ENCODE measurements at regions not wholly inside any gene's neighbourhood (a gene's known extent, or its start where the extent isn't known, plus 50 kb on each side); places are given as distances from the start of the nearest gene placed in this dataset.
"Not testable (repeated sequence)": the region's sequence is repeated elsewhere in the genome, so short reads cannot be mapped to it uniquely, and the experiment has no call there.

DNA sequence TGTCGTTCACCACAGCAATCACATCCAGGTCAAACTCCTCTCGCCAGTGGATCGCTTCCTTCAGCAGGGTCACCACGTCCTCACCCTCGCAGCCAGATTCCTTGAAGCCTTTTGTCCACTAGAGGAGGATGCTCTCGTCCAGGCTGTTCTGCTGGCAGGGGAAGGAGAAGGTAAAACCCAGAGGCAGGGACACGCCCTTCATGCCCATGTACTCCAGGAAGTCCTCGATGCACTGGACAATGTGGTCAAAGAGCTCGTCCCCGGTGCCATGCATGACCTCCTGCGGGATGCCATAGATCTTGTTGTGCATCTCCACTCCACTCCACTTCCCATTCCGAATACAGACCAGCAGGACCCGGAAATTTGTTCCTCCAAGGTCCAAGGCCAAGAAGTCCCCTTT, 152.4 kb downstream of the TENT5D start:
- no peak for TF ChIP-seq SUZ12 (IDR thresholded peaks at IDR 0.05)
- no peak for TF ChIP-seq L3MBTL2 (conservative IDR thresholded peaks at IDR 0.05)
- no peak for TF ChIP-seq TARDBP (IDR thresholded peaks at IDR 0.05)
- TF ChIP-seq FOXM1 (IDR thresholded peaks at IDR 0.05; ENCODE audit: borderline replicate concordance), result no peak
- POLR2A ChIA-PET, result no interaction called here

DNA sequence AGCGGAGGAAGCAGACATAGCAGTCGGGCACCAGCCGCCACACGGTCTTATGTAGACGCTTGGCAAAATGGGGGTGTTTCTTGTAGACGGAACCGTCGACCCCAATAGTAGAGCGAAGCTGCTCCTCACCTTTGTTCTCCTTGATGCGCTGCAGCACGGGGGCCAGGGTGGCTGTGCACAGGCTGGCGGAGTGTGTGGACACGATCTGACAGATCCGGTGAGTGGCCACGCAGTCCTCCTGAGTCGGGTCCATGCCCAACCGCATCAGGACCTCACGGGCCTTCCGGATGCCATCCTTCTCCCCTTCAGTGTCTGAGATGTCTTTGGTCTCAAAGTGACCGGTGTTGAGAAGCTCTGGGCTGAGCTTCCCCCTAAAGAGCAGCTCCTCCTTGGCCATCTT, 153.0 kb downstream of the TENT5D start:
- POLR2A ChIA-PET, result no interaction called here
- TF ChIP-seq HDGF (IDR thresholded peaks at IDR 0.05; ENCODE audit: borderline replicate concordance) (no peak), LEF1 (IDR thresholded peaks at IDR 0.05; ENCODE audit: borderline replicate concordance) (no peak), CTBP1 (IDR thresholded peaks at IDR 0.05; ENCODE audit: borderline replicate concordance) (no peak), ELF4 (IDR thresholded peaks at IDR 0.05) (no peak), FOXK2 (IDR thresholded peaks at IDR 0.05) (no peak), NFRKB (IDR thresholded peaks at IDR 0.05) (no peak), ZNF384 (IDR thresholded peaks at IDR 0.05) (no peak), FOXA1 (IDR thresholded peaks at IDR 0.05) (no peak)
- CTCF ChIA-PET, result no interaction called here
- no peak for DNase-seq (ENCODE audit: extremely low spot score)

More for the DNA sequence above, 152.4 kb downstream of the TENT5D start:
- no peak for DNase-seq (ENCODE audit: extremely low spot score)
- CTCF ChIA-PET, result no interaction called here

DNA sequence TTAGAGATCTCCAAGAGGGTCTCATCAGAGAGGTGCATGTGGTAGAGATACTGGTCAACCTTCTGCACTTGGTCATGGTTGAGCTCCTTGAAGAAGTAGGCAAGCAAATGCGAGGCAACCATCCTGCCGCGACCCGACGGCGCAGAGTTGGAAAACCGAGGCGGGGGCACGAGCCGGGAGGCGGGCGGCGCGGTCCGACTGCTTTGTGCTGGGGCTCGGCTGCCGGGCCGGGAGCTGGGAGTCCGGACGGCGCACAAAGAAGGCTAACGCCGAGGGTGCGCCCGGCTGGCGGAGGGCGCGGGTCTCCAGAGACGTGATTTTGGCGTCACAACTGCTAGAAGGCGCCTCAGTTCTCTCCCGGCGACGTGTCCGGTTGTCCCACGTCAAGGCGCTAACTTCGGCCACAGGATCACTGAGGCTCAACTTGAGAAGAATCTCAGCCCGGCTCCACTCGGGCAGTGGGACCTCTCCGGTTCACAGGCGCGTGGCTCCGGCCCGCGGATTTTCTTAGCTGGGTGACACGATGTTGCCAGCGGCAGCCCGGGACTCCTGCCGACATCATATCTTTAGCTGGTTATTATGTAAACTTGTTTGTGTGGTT, 154.3 kb downstream of the TENT5D start:
- POLR2A ChIA-PET; CTCF ChIA-PET; DNase-seq (ENCODE audit: extremely low spot score): not testable (repeated sequence)

DNA sequence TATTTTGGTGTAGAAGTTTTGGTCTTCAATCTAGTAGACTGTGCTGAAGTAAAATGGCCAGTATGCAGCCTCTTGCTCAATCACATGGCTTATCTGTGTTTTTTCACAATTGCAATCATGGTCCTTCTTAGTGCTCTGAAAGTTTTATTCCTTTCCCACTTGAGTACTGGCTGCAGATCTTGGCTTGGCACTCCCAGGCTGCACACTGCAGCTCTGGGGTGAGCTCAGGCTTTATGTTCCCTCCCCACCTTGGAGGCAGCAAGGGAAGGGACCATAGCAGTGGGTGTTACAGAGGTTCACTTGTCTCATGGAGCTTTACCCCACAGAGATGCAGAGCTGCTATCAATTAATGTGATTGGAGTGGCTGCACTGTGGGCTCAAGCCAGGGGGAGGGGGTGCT, 156.0 kb downstream of the TENT5D start:
- no peak for DNase-seq (ENCODE audit: extremely low spot score)
- ChIA-PET CTCF (no interaction called here), POLR2A (no interaction called here)
- TF ChIP-seq FOXA1 (IDR thresholded peaks at IDR 0.05) (no peak), LEF1 (IDR thresholded peaks at IDR 0.05; ENCODE audit: borderline replicate concordance) (no peak), BHLHE40 (IDR thresholded peaks at IDR 0.05; ENCODE audit: borderline replicate concordance) (no peak)

DNA sequence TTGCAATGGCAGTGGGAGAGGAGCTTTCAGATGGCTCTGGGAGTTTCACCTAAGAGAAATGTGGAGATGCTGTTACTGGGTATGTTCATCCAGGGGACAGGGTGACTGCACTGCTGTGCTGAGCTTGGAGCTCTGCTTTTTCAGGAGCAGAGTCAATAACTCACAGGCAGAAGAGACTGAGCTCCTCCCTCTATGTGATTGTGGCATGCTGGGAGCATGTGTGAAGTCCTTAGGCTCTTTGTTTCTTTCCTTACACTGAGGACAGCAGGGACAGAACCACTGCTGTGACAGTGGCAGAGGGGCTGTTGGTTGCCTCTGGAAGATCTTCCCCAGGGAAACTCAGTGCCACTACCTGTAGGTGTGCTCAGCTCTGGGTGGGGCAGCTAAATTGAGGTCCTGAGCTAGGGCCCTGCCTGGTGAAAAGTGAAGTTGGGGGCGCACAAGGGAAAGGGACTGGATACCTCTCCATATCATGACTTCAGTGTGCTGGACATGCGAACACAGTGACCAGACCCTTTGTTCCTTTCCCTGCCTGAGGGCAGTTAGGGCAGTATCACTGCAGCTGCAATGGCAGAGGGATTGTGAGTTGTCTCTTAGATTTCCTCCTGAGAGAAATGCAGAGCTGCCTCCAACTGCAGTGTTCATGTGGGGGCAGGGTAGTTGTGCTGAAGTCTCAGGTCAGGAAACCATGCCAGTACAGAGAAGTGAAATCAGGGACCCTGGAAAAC, 156.7 kb downstream of the TENT5D start:
- TF ChIP-seq ARNT (IDR thresholded peaks at IDR 0.05) (no peak), BHLHE40 (IDR thresholded peaks at IDR 0.05; ENCODE audit: borderline replicate concordance) (no peak), FOXA1 (IDR thresholded peaks at IDR 0.05) (no peak), ZNF384 (IDR thresholded peaks at IDR 0.05) (no peak), FOXM1 (IDR thresholded peaks at IDR 0.05; ENCODE audit: borderline replicate concordance) (no peak), LEF1 (IDR thresholded peaks at IDR 0.05; ENCODE audit: borderline replicate concordance) (no peak), SUZ12 (IDR thresholded peaks at IDR 0.05) (no peak), FOXK2 (IDR thresholded peaks at IDR 0.05) (no peak), L3MBTL2 (conservative IDR thresholded peaks at IDR 0.05) (no peak)
- TF ChIP-seq, protein P1, sequence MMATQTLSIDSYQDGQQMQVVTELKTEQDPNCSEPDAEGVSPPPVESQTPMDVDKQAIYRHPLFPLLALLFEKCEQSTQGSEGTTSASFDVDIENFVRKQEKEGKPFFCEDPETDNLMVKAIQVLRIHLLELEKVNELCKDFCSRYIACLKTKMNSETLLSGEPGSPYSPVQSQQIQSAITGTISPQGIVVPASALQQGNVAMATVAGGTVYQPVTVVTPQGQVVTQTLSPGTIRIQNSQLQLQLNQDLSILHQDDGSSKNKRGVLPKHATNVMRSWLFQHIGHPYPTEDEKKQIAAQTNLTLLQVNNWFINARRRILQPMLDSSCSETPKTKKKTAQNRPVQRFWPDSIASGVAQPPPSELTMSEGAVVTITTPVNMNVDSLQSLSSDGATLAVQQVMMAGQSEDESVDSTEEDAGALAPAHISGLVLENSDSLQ (IDR thresholded peaks at IDR 0.05), result no peak
- DNase-seq (ENCODE audit: extremely low spot score), result no peak
- POLR2A ChIA-PET, result no interaction called here
- CTCF ChIA-PET, result interaction anchor here (0.6 kb wide), 1 partner anchor 1331 kb away, joined by 4 read pairs; no protein-coding TSS in a partner anchor

DNA sequence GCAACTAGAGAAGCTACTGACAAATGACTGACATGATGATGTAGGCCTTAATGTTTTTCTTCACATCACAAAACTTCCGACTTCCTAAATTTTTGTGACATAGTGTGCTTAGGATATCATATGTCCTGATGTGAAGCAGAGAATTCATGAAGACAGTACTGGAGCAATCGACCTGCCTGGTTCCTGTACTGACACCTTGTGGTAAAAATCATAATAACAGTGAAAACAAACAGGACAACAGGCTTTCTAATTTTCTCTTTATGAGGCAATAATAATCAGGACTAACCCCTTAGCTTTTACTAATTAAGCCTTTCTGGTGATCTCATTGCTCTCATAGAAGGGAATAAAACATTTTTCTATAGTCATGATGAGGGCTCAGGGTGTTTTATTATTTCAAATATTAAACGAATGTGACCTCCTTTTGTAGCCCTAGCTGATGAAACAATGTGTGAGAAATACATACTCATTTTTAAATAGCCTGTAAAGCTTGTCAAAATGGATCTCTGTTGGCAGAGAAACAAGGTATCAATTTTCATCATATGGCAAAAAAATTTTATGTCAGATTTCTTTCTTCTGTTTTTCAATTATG, 158.4 kb downstream of the TENT5D start:
- DNase-seq (ENCODE audit: extremely low spot score), result peak; percentile 31
- ChIA-PET POLR2A (no interaction called here), CTCF (no interaction called here)
- no peak for TF ChIP-seq LEF1 (IDR thresholded peaks at IDR 0.05; ENCODE audit: borderline replicate concordance)
- TF ChIP-seq, protein P1 (IDR thresholded peaks at IDR 0.05), result no peak
- no peak for TF ChIP-seq TARDBP (IDR thresholded peaks at IDR 0.05)
- no peak for TF ChIP-seq FOXK2 (IDR thresholded peaks at IDR 0.05)
- no peak for TF ChIP-seq HDGF (IDR thresholded peaks at IDR 0.05; ENCODE audit: borderline replicate concordance)
- TF ChIP-seq ZNF384 (IDR thresholded peaks at IDR 0.05), result no peak
- no peak for TF ChIP-seq SUZ12 (IDR thresholded peaks at IDR 0.05)
- no peak for TF ChIP-seq CTBP1 (IDR thresholded peaks at IDR 0.05; ENCODE audit: borderline replicate concordance)
- no peak for TF ChIP-seq BHLHE40 (IDR thresholded peaks at IDR 0.05; ENCODE audit: borderline replicate concordance)
- no peak for TF ChIP-seq FOXM1 (IDR thresholded peaks at IDR 0.05; ENCODE audit: borderline replicate concordance)

DNA sequence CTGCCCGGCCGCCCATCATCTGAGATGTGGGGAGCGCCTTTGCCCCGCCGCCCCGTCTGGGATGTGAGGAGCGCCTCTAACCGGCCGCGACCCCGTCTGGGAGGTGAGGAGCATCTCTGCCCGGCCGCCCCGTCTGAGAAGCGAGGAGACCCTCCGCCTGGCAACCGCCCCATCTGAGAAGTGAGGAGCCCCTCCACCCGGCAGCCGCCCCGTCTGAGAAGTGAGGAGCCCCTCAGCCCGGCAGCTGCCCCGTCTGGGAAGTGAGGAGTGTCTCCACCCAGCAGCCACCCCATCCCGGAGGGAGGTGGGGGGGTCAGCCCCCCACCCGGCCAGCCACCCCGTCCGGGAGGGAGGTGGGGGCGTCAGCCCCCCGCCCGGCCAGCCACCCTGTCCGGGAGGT, 170.7 kb downstream of the TENT5D start:
- CTCF ChIA-PET; DNase-seq (ENCODE audit: extremely low spot score); POLR2A ChIA-PET: not testable (repeated sequence)
